Lower lobe of right lung (tissue), 2 donors: ENCODE measurements at regions not wholly inside any gene's neighbourhood (a gene's known extent, or its start where the extent isn't known, plus 50 kb on each side); places are given as distances from the start of the nearest gene placed in this dataset.

Experiments used
- ATAC-seq, 2 donors: fragments of 200-7000 bp; cut with Tn5 transposase; one replicate each; pipeline ENCODE4 v1.9.1; 2020 to 2022; ENCODE audit warnings: mild to moderate bottlenecking in 2 of 2, moderate library complexity in 2 of 2
- DNase-seq: peaks from one replicate; pipeline ENCODE4 v3.0.0-alpha.2; 2020
- H3K27ac ChIP-seq: fragments of 200-600 bp; one replicate; pipeline ENCODE4 v1.8.0; 2022
- H3K27me3 ChIP-seq: fragments of 200-600 bp; one replicate; pipeline ENCODE4 v1.8.0; 2022; ENCODE audit warnings: low read depth
- H3K36me3 ChIP-seq: fragments of 200-600 bp; one replicate; pipeline ENCODE4 v1.8.0; 2022; ENCODE audit warnings: mild to moderate bottlenecking
- H3K4me1 ChIP-seq: fragments of 200-600 bp; one replicate; pipeline ENCODE4 v1.8.0; 2022
- H3K4me3 ChIP-seq: fragments of 200-600 bp; one replicate; pipeline ENCODE4 v1.8.0; 2022; ENCODE audit warnings: mild to moderate bottlenecking
- H3K9me3 ChIP-seq: fragments of 200-600 bp; one replicate; pipeline ENCODE4 v1.8.0; 2022
- CTCF ChIP-seq: fragments of 200-600 bp; IDR thresholded peaks from one replicate; pipeline ENCODE4 v1.8.0; 2022; ENCODE audit warnings: antibody characterized with exemption, mild to moderate bottlenecking
- intact Hi-C: fragments of 100-400 bp; cut with DNase I; formaldehyde crosslinking; loops from one replicate; pipeline ENCODE4 v1.11.0; 2022
- donor health status: DM: no; HTN: yes; CAD: no; lungs with severe emphysema.

- Histone ChIP-seq H3K36me3 (no peaks in the 10 kb centered on the region), H3K27ac (no peak overlapping the region), H3K27me3 (no peaks in the 10 kb centered on the region), H3K9me3 (no peaks in the 10 kb centered on the region), H3K4me1 (peaks cover 6% of the 10 kb centered on the region), H3K4me3 (no peak overlapping the region)
- ATAC-seq = peak; percentile 77 to 78
- TF ChIP-seq CTCF = no peak
- DNase-seq = peak; percentile 72
- intact Hi-C loops = no loop called here
Measured at GRCh38 chr9:129561594-129562281, 59.2 kb downstream of the C9orf50 start.

GRCh38 chr9:129560881-129561306 lies 60.0 kb downstream of the C9orf50 start:
- H3K27ac ChIP-seq = no peak overlapping the region
- no peak for TF ChIP-seq CTCF
- ATAC-seq (no peak), DNase-seq (no peak)
- intact Hi-C loops = no loop called here
- peaks cover 6% of the 10 kb centered on the region for H3K4me1 ChIP-seq
- no peaks in the 10 kb centered on the region for H3K27me3 ChIP-seq
- no peaks in the 10 kb centered on the region for H3K9me3 ChIP-seq
- no peak overlapping the region for H3K4me3 ChIP-seq
- H3K36me3 ChIP-seq = no peaks in the 10 kb centered on the region

GRCh38 chr9:129559506-129559881 lies 61.4 kb downstream of the C9orf50 start:
- Histone ChIP-seq H3K4me1 (peaks cover 6% of the 10 kb centered on the region), H3K27me3 (no peaks in the 10 kb centered on the region), H3K4me3 (no peak overlapping the region), H3K36me3 (no peaks in the 10 kb centered on the region), H3K9me3 (no peaks in the 10 kb centered on the region), H3K27ac (no peak overlapping the region)
- DNase-seq (no peak), ATAC-seq (no peak)
- TF ChIP-seq CTCF = no peak
- intact Hi-C loops = no loop called here

GRCh38 chr9:129558551-129559505 lies 62.1 kb downstream of the C9orf50 start:
- no peaks in the 10 kb centered on the region for H3K9me3 ChIP-seq
- no peak overlapping the region for H3K27ac ChIP-seq
- no peak for TF ChIP-seq CTCF
- ATAC-seq = no peak
- no peak for DNase-seq
- H3K27me3 ChIP-seq = no peaks in the 10 kb centered on the region
- no peak overlapping the region for H3K4me3 ChIP-seq
- peaks cover 6% of the 10 kb centered on the region for H3K4me1 ChIP-seq
- no peaks in the 10 kb centered on the region for H3K36me3 ChIP-seq
- intact Hi-C loops = no loop called here

- Histone ChIP-seq H3K27ac (no peak overlapping the region), H3K36me3 (no peaks in the 10 kb centered on the region), H3K4me3 (no peak overlapping the region), H3K4me1 (peaks cover 6% of the 10 kb centered on the region), H3K27me3 (no peaks in the 10 kb centered on the region), H3K9me3 (no peaks in the 10 kb centered on the region)
- DNase-seq = no peak
- ATAC-seq = peak in 1 of 2 donors; percentile 10
- intact Hi-C loops = no loop called here
- TF ChIP-seq CTCF = no peak
Measured at GRCh38 chr9:129558063-129558550, 62.8 kb downstream of the C9orf50 start.
